ENCODE measurements at regions not wholly inside any gene's neighbourhood (a gene's known extent, or its start where the extent isn't known, plus 50 kb on each side); places are given as distances from the start of the nearest gene placed in this dataset.

- H3K27me3 ChIP-seq (ENCODE audit: insufficient read depth, poor library complexity, severe bottlenecking) = peaks cover 6% of the 10 kb centered on the region
- no peaks in the 10 kb centered on the region for H3K36me3 ChIP-seq (ENCODE audit: low read depth)
- ATAC-seq (ENCODE audit: low read depth) (no peak), DNase-seq (ENCODE audit: low spot score) (no peak)
- TF ChIP-seq, protein P1, sequence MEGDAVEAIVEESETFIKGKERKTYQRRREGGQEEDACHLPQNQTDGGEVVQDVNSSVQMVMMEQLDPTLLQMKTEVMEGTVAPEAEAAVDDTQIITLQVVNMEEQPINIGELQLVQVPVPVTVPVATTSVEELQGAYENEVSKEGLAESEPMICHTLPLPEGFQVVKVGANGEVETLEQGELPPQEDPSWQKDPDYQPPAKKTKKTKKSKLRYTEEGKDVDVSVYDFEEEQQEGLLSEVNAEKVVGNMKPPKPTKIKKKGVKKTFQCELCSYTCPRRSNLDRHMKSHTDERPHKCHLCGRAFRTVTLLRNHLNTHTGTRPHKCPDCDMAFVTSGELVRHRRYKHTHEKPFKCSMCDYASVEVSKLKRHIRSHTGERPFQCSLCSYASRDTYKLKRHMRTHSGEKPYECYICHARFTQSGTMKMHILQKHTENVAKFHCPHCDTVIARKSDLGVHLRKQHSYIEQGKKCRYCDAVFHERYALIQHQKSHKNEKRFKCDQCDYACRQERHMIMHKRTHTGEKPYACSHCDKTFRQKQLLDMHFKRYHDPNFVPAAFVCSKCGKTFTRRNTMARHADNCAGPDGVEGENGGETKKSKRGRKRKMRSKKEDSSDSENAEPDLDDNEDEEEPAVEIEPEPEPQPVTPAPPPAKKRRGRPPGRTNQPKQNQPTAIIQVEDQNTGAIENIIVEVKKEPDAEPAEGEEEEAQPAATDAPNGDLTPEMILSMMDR (IDR thresholded peaks at IDR 0.05; ENCODE audit: poor library complexity, severe bottlenecking) = no peak
- no peaks in the 10 kb centered on the region for H3K4me1 ChIP-seq (ENCODE audit: insufficient read depth, poor library complexity, severe bottlenecking)
- no peak overlapping the region for H3K27ac ChIP-seq (ENCODE audit: poor library complexity, severe bottlenecking)
- no peaks in the 10 kb centered on the region for H3K9me3 ChIP-seq (ENCODE audit: severe bottlenecking)
- no peak overlapping the region for H3K4me3 ChIP-seq (ENCODE audit: severe bottlenecking)
Observed at GRCh38 chr16:73871088-73871733, 425.4 kb upstream of the PSMD7 start.

DNA sequence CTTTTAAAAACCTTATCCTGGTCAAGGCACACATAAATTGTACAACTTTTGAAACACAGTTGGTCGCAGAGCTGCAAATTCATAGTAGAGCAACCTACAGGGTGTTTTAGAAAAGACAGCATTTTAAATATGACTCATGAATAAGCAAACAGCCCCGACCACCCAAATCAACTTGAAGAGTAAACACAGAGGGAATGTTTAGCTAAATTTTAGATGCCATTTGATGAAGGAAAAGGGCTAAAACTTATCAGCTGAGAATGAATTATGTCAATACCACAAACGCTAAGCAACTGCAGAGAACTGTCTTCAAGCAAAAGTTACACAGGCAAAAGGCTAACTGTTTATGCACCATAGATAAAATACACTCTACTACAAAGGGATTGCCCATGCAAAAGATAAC lies 427.5 kb upstream of the PSMD7 start:
- Histone ChIP-seq H3K27me3 (ENCODE audit: insufficient read depth, poor library complexity, severe bottlenecking) (no peaks in the 10 kb centered on the region), H3K4me3 (ENCODE audit: severe bottlenecking) (no peak overlapping the region), H3K27ac (ENCODE audit: poor library complexity, severe bottlenecking) (no peak overlapping the region), H3K4me1 (ENCODE audit: insufficient read depth, poor library complexity, severe bottlenecking) (no peaks in the 10 kb centered on the region), H3K36me3 (ENCODE audit: low read depth) (no peaks in the 10 kb centered on the region), H3K9me3 (ENCODE audit: severe bottlenecking) (no peaks in the 10 kb centered on the region)
- DNase-seq (ENCODE audit: low spot score) = no peak
- TF ChIP-seq, protein P1 (IDR thresholded peaks at IDR 0.05; ENCODE audit: poor library complexity, severe bottlenecking) = no peak
- no peak for ATAC-seq (ENCODE audit: low read depth)

GRCh38 chr16:73864868-73865267 lies 431.7 kb upstream of the PSMD7 start:
- no peak overlapping the region for H3K27ac ChIP-seq (ENCODE audit: poor library complexity, severe bottlenecking)

GRCh38 chr16:73858326-73858725 lies 438.3 kb upstream of the PSMD7 start:
- DNase-seq (ENCODE audit: low spot score) (no peak), ATAC-seq (ENCODE audit: low read depth) (no peak)
- Histone ChIP-seq H3K27me3 (ENCODE audit: insufficient read depth, poor library complexity, severe bottlenecking) (peaks cover 22% of the 10 kb centered on the region), H3K4me1 (ENCODE audit: insufficient read depth, poor library complexity, severe bottlenecking) (no peaks in the 10 kb centered on the region), H3K27ac (ENCODE audit: poor library complexity, severe bottlenecking) (no peak overlapping the region), H3K9me3 (ENCODE audit: severe bottlenecking) (no peaks in the 10 kb centered on the region), H3K36me3 (ENCODE audit: low read depth) (no peaks in the 10 kb centered on the region), H3K4me3 (ENCODE audit: severe bottlenecking) (no peak overlapping the region)
- TF ChIP-seq, protein P1 (IDR thresholded peaks at IDR 0.05; ENCODE audit: poor library complexity, severe bottlenecking) = no peak

More at GRCh38 chr16:73864868-73865267, 431.7 kb upstream of the PSMD7 start:
- no peaks in the 10 kb centered on the region for H3K4me1 ChIP-seq (ENCODE audit: insufficient read depth, poor library complexity, severe bottlenecking)
- no peak for ATAC-seq (ENCODE audit: low read depth)
- H3K9me3 ChIP-seq (ENCODE audit: severe bottlenecking) = no peaks in the 10 kb centered on the region
- DNase-seq (ENCODE audit: low spot score) = no peak
- TF ChIP-seq, protein P1 (IDR thresholded peaks at IDR 0.05; ENCODE audit: poor library complexity, severe bottlenecking) = no peak
- no peaks in the 10 kb centered on the region for H3K27me3 ChIP-seq (ENCODE audit: insufficient read depth, poor library complexity, severe bottlenecking)
- no peak overlapping the region for H3K4me3 ChIP-seq (ENCODE audit: severe bottlenecking)
- no peaks in the 10 kb centered on the region for H3K36me3 ChIP-seq (ENCODE audit: low read depth)

DNA sequence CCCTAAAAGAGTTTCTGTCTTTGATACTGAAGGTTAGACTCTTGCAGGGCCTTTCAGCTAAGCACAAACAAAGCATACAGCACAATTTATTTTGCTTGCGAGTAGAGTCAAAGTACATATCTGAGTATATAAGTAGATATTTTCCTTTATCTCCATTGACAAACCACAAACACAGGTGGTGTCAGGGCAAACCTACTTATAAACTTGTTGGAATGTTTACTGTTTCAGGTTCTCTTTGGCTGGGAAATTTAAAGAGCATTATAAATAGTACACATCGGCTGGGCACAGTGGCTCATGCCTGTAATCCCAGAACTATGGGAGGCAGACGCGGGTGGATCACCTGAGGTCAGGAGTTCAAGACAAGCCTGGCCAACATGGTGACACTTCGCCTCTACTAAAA lies 442.6 kb upstream of the PSMD7 start:
- Histone ChIP-seq H3K9me3 (ENCODE audit: severe bottlenecking) (no peaks in the 10 kb centered on the region), H3K4me3 (ENCODE audit: severe bottlenecking) (no peak overlapping the region), H3K36me3 (ENCODE audit: low read depth) (no peaks in the 10 kb centered on the region), H3K27ac (ENCODE audit: poor library complexity, severe bottlenecking) (no peak overlapping the region), H3K27me3 (ENCODE audit: insufficient read depth, poor library complexity, severe bottlenecking) (peaks cover 26% of the 10 kb centered on the region), H3K4me1 (ENCODE audit: insufficient read depth, poor library complexity, severe bottlenecking) (no peaks in the 10 kb centered on the region)
- TF ChIP-seq, protein P1 (IDR thresholded peaks at IDR 0.05; ENCODE audit: poor library complexity, severe bottlenecking) = no peak
- no peak for DNase-seq (ENCODE audit: low spot score)
- no peak for ATAC-seq (ENCODE audit: low read depth)
